ENCODE measurements at regions not wholly inside any gene's neighbourhood (a gene's known extent, or its start where the extent isn't known, plus 50 kb on each side); places are given as distances from the start of the nearest gene placed in this dataset.
A peak's percentile ranks its signal among the peaks of the same experiment; 100 is the strongest.

- CTCF ChIA-PET = no interaction called here
- H3K27ac ChIP-seq (ENCODE audit: low read length) = no peak overlapping the region
- intact Hi-C loops (cut with micrococcal nuclease; ENCODE audit: unreplicated experiment) = no loop called here
Observed at GRCh38 chr6:121780325-121781321, 345.2 kb downstream of the GJA1 start.

GRCh38 chr6:121791396-121792315 is 356.2 kb downstream of the GJA1 start:
- Histone ChIP-seq H3K4me1 (ENCODE audit: control insufficient read depth, insufficient read depth, low read length) (no peaks in the 10 kb centered on the region), H3K27me3 (ENCODE audit: control insufficient read depth, insufficient read depth, low read length) (no peaks in the 10 kb centered on the region), H3K9me3 (ENCODE audit: control insufficient read depth, insufficient read depth, low read depth, low read length) (no peaks in the 10 kb centered on the region), H3K4me3 (ENCODE audit: low read depth in 2 of 2, low read length in 2 of 2) (no peak overlapping the region), H3K36me3 (ENCODE audit: control insufficient read depth, insufficient read depth, low read length) (no peaks in the 10 kb centered on the region), H3K27ac (ENCODE audit: low read length) (no peak overlapping the region)
- no peak for ATAC-seq
- in situ Hi-C loops (cut with HindIII; ENCODE audit: low pct_unique_long_range_greater_than_20kb, low sequenced_read_pairs) = no loop called here
- POLR2A ChIA-PET = no interaction called here
- DNase-seq (ENCODE audit: low read depth, low spot score) = no peak
- CTCF ChIA-PET = no interaction called here
- intact Hi-C loops (cut with micrococcal nuclease; ENCODE audit: unreplicated experiment) = no loop called here
- no TSS peak for BruUV-seq (replicated peaks)
- TF ChIP-seq CTCF (IDR thresholded peaks at IDR 0.05) = peak; percentile 14; the same call in 1 of the 2 replicates
- no peak for TF ChIP-seq TCF7L2 (IDR thresholded peaks at IDR 0.05; ENCODE audit: low read depth, low read length)
- TF ChIP-seq POLR2AphosphoS5 (IDR thresholded peaks at IDR 0.05; ENCODE audit: low read depth, low read length) = no peak
- TF ChIP-seq, protein P1, sequence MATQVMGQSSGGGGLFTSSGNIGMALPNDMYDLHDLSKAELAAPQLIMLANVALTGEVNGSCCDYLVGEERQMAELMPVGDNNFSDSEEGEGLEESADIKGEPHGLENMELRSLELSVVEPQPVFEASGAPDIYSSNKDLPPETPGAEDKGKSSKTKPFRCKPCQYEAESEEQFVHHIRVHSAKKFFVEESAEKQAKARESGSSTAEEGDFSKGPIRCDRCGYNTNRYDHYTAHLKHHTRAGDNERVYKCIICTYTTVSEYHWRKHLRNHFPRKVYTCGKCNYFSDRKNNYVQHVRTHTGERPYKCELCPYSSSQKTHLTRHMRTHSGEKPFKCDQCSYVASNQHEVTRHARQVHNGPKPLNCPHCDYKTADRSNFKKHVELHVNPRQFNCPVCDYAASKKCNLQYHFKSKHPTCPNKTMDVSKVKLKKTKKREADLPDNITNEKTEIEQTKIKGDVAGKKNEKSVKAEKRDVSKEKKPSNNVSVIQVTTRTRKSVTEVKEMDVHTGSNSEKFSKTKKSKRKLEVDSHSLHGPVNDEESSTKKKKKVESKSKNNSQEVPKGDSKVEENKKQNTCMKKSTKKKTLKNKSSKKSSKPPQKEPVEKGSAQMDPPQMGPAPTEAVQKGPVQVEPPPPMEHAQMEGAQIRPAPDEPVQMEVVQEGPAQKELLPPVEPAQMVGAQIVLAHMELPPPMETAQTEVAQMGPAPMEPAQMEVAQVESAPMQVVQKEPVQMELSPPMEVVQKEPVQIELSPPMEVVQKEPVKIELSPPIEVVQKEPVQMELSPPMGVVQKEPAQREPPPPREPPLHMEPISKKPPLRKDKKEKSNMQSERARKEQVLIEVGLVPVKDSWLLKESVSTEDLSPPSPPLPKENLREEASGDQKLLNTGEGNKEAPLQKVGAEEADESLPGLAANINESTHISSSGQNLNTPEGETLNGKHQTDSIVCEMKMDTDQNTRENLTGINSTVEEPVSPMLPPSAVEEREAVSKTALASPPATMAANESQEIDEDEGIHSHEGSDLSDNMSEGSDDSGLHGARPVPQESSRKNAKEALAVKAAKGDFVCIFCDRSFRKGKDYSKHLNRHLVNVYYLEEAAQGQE (IDR thresholded peaks at IDR 0.05; ENCODE audit: insufficient read depth in 1 of 2, low read depth in 2 of 2, low read length in 1 of 2) = no peak

More at GRCh38 chr6:121780325-121781321, 345.2 kb downstream of the GJA1 start:
- H3K27me3 ChIP-seq (ENCODE audit: control insufficient read depth, insufficient read depth, low read length) = no peaks in the 10 kb centered on the region
- no peaks in the 10 kb centered on the region for H3K4me1 ChIP-seq (ENCODE audit: control insufficient read depth, insufficient read depth, low read length)
- H3K36me3 ChIP-seq (ENCODE audit: control insufficient read depth, insufficient read depth, low read length) = no peaks in the 10 kb centered on the region
- DNase-seq (ENCODE audit: low read depth, low spot score) (no peak), ATAC-seq (no peak)
- no TSS peak for BruUV-seq (replicated peaks)
- H3K4me3 ChIP-seq (ENCODE audit: low read depth in 2 of 2, low read length in 2 of 2) = no peak overlapping the region
- H3K9me3 ChIP-seq (ENCODE audit: control insufficient read depth, insufficient read depth, low read depth, low read length) = 0 out of 2 replicates have a peak, but pooled peaks cover 2% of the 10 kb centered on the region
- POLR2A ChIA-PET = no interaction called here
- in situ Hi-C loops (cut with HindIII; ENCODE audit: low pct_unique_long_range_greater_than_20kb, low sequenced_read_pairs) = no loop called here
- no peak for TF ChIP-seq CTCF (IDR thresholded peaks at IDR 0.05)
- no peak for TF ChIP-seq TCF7L2 (IDR thresholded peaks at IDR 0.05; ENCODE audit: low read depth, low read length)
- TF ChIP-seq SIN3A (IDR thresholded peaks at IDR 0.05; ENCODE audit: borderline replicate concordance, insufficient read depth, low read depth, low read length) = no peak
- TF ChIP-seq, protein P1 (IDR thresholded peaks at IDR 0.05; ENCODE audit: insufficient read depth in 1 of 2, low read depth in 2 of 2, low read length in 1 of 2) = no peak
- TF ChIP-seq POLR2AphosphoS5 (IDR thresholded peaks at IDR 0.05; ENCODE audit: low read depth, low read length) = no peak

Data from Panc1 (cell line).